SK-N-SH (cell line): ENCODE measurements at regions not wholly inside any gene's neighbourhood (a gene's known extent, or its start where the extent isn't known, plus 50 kb on each side); places are given as distances from the start of the nearest gene placed in this dataset.

Experiments used
- CTCF ChIA-PET: fragments of 300-600, 350-600 bp; formaldehyde crosslinking; extraction: SDS; loops from one replicate; lab custom pipeline; 2021; lab: Yijun Ruan, JAX
- POLR2A ChIA-PET: fragments of 350-600 bp; sonication (Branson Sonifier 250); formaldehyde crosslinking; extraction: SDS; loops from one replicate; lab custom pipeline; 2020; ENCODE audit warnings: antibody characterized with exemption, inconsistent platforms; lab: Yijun Ruan, JAX
- DNase-seq: peaks from one replicate; pipeline ENCODE4 v3.0.0; 2012
- H2AFZ ChIP-seq: fragments of 200-600 bp; sonication (generic); 2 replicates; pipeline ENCODE4 v1.8.1; 2016; ENCODE audit warnings: antibody characterized with exemption, mild to moderate bottlenecking, low read depth
- H3F3A ChIP-seq: fragments of 200-600 bp; sonication (generic); replicated peaks from 2 replicates; pipeline ENCODE3; 2016; ENCODE audit warnings: antibody characterized with exemption, mild to moderate bottlenecking; ENCODE audit not compliant: insufficient read depth
- H3K27ac ChIP-seq, 2 experiments: fragments of 200-500 bp in 1 of 2; fragments of 200-600 bp in 1 of 2; sonication (Bioruptor generic) in 1 of 2; sonication (generic), shearing (Covaris generic) in 1 of 2; 2 replicates each; pipeline versions ENCODE4 v1.5.1 to v1.6.1; 2014 to 2016; ENCODE audit warnings: low read depth in 2 of 2, inconsistent platforms in 1 of 2, low read length in 1 of 2, mild to moderate bottlenecking in 1 of 2, mixed read lengths in 1 of 2
- H3K27me3 ChIP-seq: fragments of 200-600 bp; sonication (generic), shearing (Covaris generic); 2 replicates; pipeline ENCODE4 v1.6.1; 2016; ENCODE audit warnings: mixed run types; ENCODE audit not compliant: insufficient read depth
- H3K36me3 ChIP-seq, 2 experiments: fragments of 200-500 bp in 1 of 2; fragments of 200-600 bp in 1 of 2; sonication (Bioruptor generic) in 1 of 2; sonication (generic) in 1 of 2; replicated peaks in 1 of 2; 2 replicates each; pipeline versions ENCODE3 to v1.5.1; 2014 to 2016; ENCODE audit warnings: low read length in 1 of 2, mild to moderate bottlenecking in 1 of 2; ENCODE audit not compliant: insufficient read depth in 2 of 2, control insufficient read depth in 1 of 2
- H3K4me1 ChIP-seq, 2 experiments: fragments of 200-500 bp in 1 of 2; fragments of 200-600 bp in 1 of 2; sonication (Bioruptor generic) in 1 of 2; sonication (generic), shearing (Covaris generic) in 1 of 2; 2 replicates each; pipeline versions ENCODE4 v1.5.1 to v1.6.1; 2014 to 2016; ENCODE audit warnings: low read depth in 1 of 2, low read length in 1 of 2, mixed run types in 1 of 2; ENCODE audit not compliant: insufficient read depth in 2 of 2, control insufficient read depth in 1 of 2
- H3K4me2 ChIP-seq: fragments of 200-600 bp; sonication (generic), shearing (Covaris generic); 2 replicates; pipeline ENCODE4 v1.6.1; 2017; ENCODE audit warnings: mixed run types
- H3K4me3 ChIP-seq, 2 experiments: fragments of 200-500 bp in 1 of 2; fragments of 200-600 bp in 1 of 2; sonication (Bioruptor generic) in 1 of 2; sonication (generic), shearing (Covaris generic) in 1 of 2; 2 replicates each; pipeline versions ENCODE4 v1.5.1 to v1.8.1; 2014 to 2016; ENCODE audit warnings: low read depth in 2 of 2, inconsistent platforms in 1 of 2, low read length in 1 of 2, mild to moderate bottlenecking in 1 of 2, mixed read lengths in 1 of 2, moderate library complexity in 1 of 2
- H3K79me2 ChIP-seq: fragments of 200-600 bp; sonication (generic); 2 replicates; pipeline ENCODE4 v1.8.1; 2017; ENCODE audit warnings: mild to moderate bottlenecking; ENCODE audit not compliant: insufficient read depth
- H3K9ac ChIP-seq: fragments of 200-600 bp; sonication (generic); 2 replicates; pipeline ENCODE4 v1.6.1; 2017; ENCODE audit warnings: mixed run types
- H3K9me2 ChIP-seq: fragments of 200-600 bp; sonication (generic); 2 replicates; pipeline ENCODE4 v1.6.1; 2017; ENCODE audit warnings: mixed run types
- H3K9me3 ChIP-seq: fragments of 200-600 bp; sonication (generic); 2 replicates; pipeline ENCODE4 v1.6.1; 2017; ENCODE audit warnings: mixed run types, mild to moderate bottlenecking, moderate library complexity
- H4K20me1 ChIP-seq: fragments of 200-600 bp; sonication (generic); 2 replicates; pipeline ENCODE4 v1.6.1; 2017; ENCODE audit warnings: mild to moderate bottlenecking, mixed run types; ENCODE audit not compliant: insufficient read depth
- CHD2 ChIP-seq: fragments of 150-350 bp; IDR thresholded peaks from 2 replicates; pipeline ENCODE4 v1.6.1; 2018; ENCODE audit warnings: low read length; ENCODE audit not compliant: partially characterized antibody
- CTCF ChIP-seq: fragments of 200-600 bp; sonication (generic); IDR thresholded peaks from 2 replicates; pipeline ENCODE4 v1.6.1; 2017; ENCODE audit warnings: antibody characterized with exemption, mild to moderate bottlenecking, moderate library complexity
- EZH2phosphoT487 ChIP-seq: fragments of 200-600 bp; sonication (generic); IDR thresholded peaks from 2 replicates; pipeline ENCODE4 v1.6.1; 2017; ENCODE audit warnings: low read depth, mixed run types, mild to moderate bottlenecking, antibody characterized with exemption, moderate library complexity, borderline replicate concordance
- FOSL2 ChIP-seq: IDR thresholded peaks from 2 replicates; pipeline ENCODE4 v1.4.0; 2012; ENCODE audit warnings: low read depth, mild to moderate bottlenecking, moderate library complexity, borderline replicate concordance
- GATA2 ChIP-seq: sonication (generic); formaldehyde crosslinking; IDR thresholded peaks from 2 replicates; pipeline ENCODE4 v1.5.0; 2020; ENCODE audit warnings: mild to moderate bottlenecking, missing genetic modification reagents
- NFIC ChIP-seq: IDR thresholded peaks from 2 replicates; pipeline ENCODE4 v1.4.0; 2012; ENCODE audit warnings: borderline replicate concordance
- NRF1 ChIP-seq: IDR thresholded peaks from 2 replicates; pipeline ENCODE4 v1.6.1; 2012; ENCODE audit warnings: low read depth, mild to moderate bottlenecking, low read length
- RAD21 ChIP-seq: IDR thresholded peaks from 2 replicates; pipeline ENCODE4 v1.6.1; 2012; ENCODE audit warnings: mild to moderate bottlenecking, low read length
- RXRA ChIP-seq: IDR thresholded peaks from 2 replicates; pipeline ENCODE4 v1.4.0; 2012; ENCODE audit warnings: low read depth, mild to moderate bottlenecking, borderline replicate concordance
- TEAD4 ChIP-seq: IDR thresholded peaks from 2 replicates; pipeline ENCODE4 v1.4.0; 2012; ENCODE audit warnings: mild to moderate bottlenecking, borderline replicate concordance; ENCODE audit not compliant: insufficient read depth
- USF1 ChIP-seq: IDR thresholded peaks from 2 replicates; pipeline ENCODE4 v1.4.0; 2012; ENCODE audit warnings: low read depth, borderline replicate concordance
- YY1 ChIP-seq: IDR thresholded peaks from 2 replicates; pipeline ENCODE4 v1.4.0; 2012; ENCODE audit warnings: low read depth, mild to moderate bottlenecking
- ZBTB33 ChIP-seq: IDR thresholded peaks from 2 replicates; pipeline ENCODE4 v1.4.0; 2012; ENCODE audit warnings: low read depth, borderline replicate concordance
- WGBS: methylation state at CpG from one replicate; pipeline ENCODE4 v1.1.6; 2017; ENCODE audit warnings: low lambda C conversion rate; 5-methylcytosine and 5-hydroxymethylcytosine counted together
- TF ChIP-seq, protein P1 (sequence below): IDR thresholded peaks from 2 replicates; pipeline ENCODE4 v1.6.1; 2012; ENCODE audit warnings: mild to moderate bottlenecking, low read depth, low read length, moderate library complexity
- TF ChIP-seq, protein P2 (sequence below): IDR thresholded peaks from 2 replicates; pipeline ENCODE4; 2012
- TF ChIP-seq, protein P3 (sequence below): fragments of 150-350 bp; IDR thresholded peaks from 2 replicates; pipeline ENCODE4 v1.6.1; 2017; ENCODE audit warnings: antibody characterized with exemption, low read length, low read depth, borderline replicate concordance
- TF ChIP-seq, protein P4 (sequence below): IDR thresholded peaks from 2 replicates; pipeline ENCODE4 v1.4.0; 2012; ENCODE audit warnings: low read depth

- CTCF ChIA-PET, result no interaction called here
- Histone ChIP-seq H3K27me3 (no peaks in the 10 kb centered on the region), H2AFZ (no peak overlapping the region), H3F3A (no peaks in the 10 kb centered on the region), H3K4me3 (no peak overlapping the region), H3K4me1 (no peaks in the 10 kb centered on the region; a peak in 1 of 4 replicates), H3K9me3 (no peaks in the 10 kb centered on the region), H3K79me2 (no peaks in the 10 kb centered on the region), H4K20me1 (no peaks in the 10 kb centered on the region), H3K36me3 (no peaks in the 10 kb centered on the region), H3K4me2 (no peak overlapping the region), H3K9ac (no peak overlapping the region), H3K9me2 (no peaks in the 10 kb centered on the region), H3K27ac (no peak overlapping the region)
- WGBS, result 48% methylated on average over 5 of the region's 5 CpGs
- DNase-seq, result no peak
- POLR2A ChIA-PET, result no interaction called here
- TF ChIP-seq CTCF, result no peak
- TF ChIP-seq FOSL2, result no peak
- TF ChIP-seq EZH2phosphoT487, result no peak
- no peak for TF ChIP-seq RAD21
- TF ChIP-seq, all 33 proteins: peak for 0
These were observed 414.0 kb downstream of the TLE4 start for GRCh38 chr9:79985772-79986171.

GRCh38 chr9:79985264-79985663 lies 413.5 kb downstream of the TLE4 start:
- Histone ChIP-seq H3K4me3 (no peak overlapping the region), H3K27ac (no peak overlapping the region), H3K36me3 (no peaks in the 10 kb centered on the region), H3K27me3 (no peaks in the 10 kb centered on the region), H3F3A (no peaks in the 10 kb centered on the region), H3K9me2 (no peaks in the 10 kb centered on the region), H4K20me1 (no peaks in the 10 kb centered on the region), H3K4me2 (no peak overlapping the region), H3K9me3 (no peaks in the 10 kb centered on the region), H3K9ac (no peak overlapping the region), H3K4me1 (no peaks in the 10 kb centered on the region; a peak in 1 of 4 replicates), H3K79me2 (no peaks in the 10 kb centered on the region), H2AFZ (no peak overlapping the region)
- WGBS, result 67% methylated on average over 7 of the region's 7 CpGs
- DNase-seq, result no peak
- CTCF ChIA-PET, result no interaction called here
- POLR2A ChIA-PET, result no interaction called here
- no peak for TF ChIP-seq EZH2phosphoT487
- no peak for TF ChIP-seq YY1
- TF ChIP-seq RXRA, result no peak
- TF ChIP-seq, protein P1, sequence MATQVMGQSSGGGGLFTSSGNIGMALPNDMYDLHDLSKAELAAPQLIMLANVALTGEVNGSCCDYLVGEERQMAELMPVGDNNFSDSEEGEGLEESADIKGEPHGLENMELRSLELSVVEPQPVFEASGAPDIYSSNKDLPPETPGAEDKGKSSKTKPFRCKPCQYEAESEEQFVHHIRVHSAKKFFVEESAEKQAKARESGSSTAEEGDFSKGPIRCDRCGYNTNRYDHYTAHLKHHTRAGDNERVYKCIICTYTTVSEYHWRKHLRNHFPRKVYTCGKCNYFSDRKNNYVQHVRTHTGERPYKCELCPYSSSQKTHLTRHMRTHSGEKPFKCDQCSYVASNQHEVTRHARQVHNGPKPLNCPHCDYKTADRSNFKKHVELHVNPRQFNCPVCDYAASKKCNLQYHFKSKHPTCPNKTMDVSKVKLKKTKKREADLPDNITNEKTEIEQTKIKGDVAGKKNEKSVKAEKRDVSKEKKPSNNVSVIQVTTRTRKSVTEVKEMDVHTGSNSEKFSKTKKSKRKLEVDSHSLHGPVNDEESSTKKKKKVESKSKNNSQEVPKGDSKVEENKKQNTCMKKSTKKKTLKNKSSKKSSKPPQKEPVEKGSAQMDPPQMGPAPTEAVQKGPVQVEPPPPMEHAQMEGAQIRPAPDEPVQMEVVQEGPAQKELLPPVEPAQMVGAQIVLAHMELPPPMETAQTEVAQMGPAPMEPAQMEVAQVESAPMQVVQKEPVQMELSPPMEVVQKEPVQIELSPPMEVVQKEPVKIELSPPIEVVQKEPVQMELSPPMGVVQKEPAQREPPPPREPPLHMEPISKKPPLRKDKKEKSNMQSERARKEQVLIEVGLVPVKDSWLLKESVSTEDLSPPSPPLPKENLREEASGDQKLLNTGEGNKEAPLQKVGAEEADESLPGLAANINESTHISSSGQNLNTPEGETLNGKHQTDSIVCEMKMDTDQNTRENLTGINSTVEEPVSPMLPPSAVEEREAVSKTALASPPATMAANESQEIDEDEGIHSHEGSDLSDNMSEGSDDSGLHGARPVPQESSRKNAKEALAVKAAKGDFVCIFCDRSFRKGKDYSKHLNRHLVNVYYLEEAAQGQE, result no peak
- TF ChIP-seq, protein P2, sequence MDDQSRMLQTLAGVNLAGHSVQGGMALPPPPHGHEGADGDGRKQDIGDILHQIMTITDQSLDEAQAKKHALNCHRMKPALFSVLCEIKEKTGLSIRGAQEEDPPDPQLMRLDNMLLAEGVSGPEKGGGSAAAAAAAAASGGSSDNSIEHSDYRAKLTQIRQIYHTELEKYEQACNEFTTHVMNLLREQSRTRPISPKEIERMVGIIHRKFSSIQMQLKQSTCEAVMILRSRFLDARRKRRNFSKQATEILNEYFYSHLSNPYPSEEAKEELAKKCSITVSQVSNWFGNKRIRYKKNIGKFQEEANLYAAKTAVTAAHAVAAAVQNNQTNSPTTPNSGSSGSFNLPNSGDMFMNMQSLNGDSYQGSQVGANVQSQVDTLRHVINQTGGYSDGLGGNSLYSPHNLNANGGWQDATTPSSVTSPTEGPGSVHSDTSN, result no peak
- TF ChIP-seq, protein P3, sequence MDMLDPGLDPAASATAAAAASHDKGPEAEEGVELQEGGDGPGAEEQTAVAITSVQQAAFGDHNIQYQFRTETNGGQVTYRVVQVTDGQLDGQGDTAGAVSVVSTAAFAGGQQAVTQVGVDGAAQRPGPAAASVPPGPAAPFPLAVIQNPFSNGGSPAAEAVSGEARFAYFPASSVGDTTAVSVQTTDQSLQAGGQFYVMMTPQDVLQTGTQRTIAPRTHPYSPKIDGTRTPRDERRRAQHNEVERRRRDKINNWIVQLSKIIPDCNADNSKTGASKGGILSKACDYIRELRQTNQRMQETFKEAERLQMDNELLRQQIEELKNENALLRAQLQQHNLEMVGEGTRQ, result no peak
- no peak for TF ChIP-seq CHD2
- no peak for TF ChIP-seq NRF1
- no peak for TF ChIP-seq GATA2 (CRISPR knock-in tag)
- no peak for TF ChIP-seq ZBTB33
- no peak for TF ChIP-seq NFIC
- TF ChIP-seq, protein P4, sequence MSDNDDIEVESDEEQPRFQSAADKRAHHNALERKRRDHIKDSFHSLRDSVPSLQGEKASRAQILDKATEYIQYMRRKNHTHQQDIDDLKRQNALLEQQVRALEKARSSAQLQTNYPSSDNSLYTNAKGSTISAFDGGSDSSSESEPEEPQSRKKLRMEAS, result no peak
- no peak for TF ChIP-seq USF1
- TF ChIP-seq TEAD4, result no peak
- no peak for TF ChIP-seq RAD21
